ENCODE measurements at regions not wholly inside any gene's neighbourhood (a gene's known extent, or its start where the extent isn't known, plus 50 kb on each side); places are given as distances from the start of the nearest gene placed in this dataset.

DNA sequence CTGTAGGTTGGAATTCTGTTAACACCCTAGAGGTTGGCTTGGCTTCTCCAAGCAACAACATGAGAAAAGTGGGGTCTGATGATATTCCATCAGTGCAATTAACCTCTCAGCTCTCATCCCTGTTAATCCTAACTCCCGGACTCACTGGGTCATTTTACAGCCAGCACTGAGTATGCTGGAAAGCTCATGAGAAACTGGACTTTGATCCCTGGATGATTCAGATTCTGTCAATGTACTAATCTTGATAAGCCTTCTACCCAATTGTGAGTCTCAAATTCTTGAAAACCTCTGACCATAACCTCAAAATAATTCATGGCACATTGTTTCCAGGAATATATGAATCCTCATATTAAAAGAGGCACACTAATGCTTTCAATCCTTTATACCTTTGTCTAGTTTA is 244.3 kb upstream of the DCAF8L1 start:
- H3K27ac ChIP-seq, result no peak overlapping the region
- DNase-seq (no peak), ATAC-seq (peak; percentile 68 to 82 (median 70))
- H3K9me3 ChIP-seq, result no peaks in the 10 kb centered on the region
- no peaks in the 10 kb centered on the region for H3K36me3 ChIP-seq
- intact Hi-C loops (cut with DNase I), result no loop called here
- H3K4me1 ChIP-seq, result no peaks in the 10 kb centered on the region
- H3K27me3 ChIP-seq, result no peaks in the 10 kb centered on the region
- 40% methylated on average over 1 of the region's 1 CpG for WGBS (ENCODE audit: insufficient coverage, low coverage, low lambda C conversion rate, missing lambda C conversion rate)
- TF ChIP-seq CTCF (IDR thresholded peaks at IDR 0.05), result no peak
- no peak for TF ChIP-seq POLR2A (IDR thresholded peaks at IDR 0.05)
- H3K4me3 ChIP-seq, result no peak overlapping the region

- WGBS (ENCODE audit: insufficient coverage, low coverage, low lambda C conversion rate, missing lambda C conversion rate), result 56% methylated on average over 3 of the region's 3 CpGs
- TF ChIP-seq CTCF (IDR thresholded peaks at IDR 0.05) (no peak), POLR2A (IDR thresholded peaks at IDR 0.05) (no peak)
- no peak for DNase-seq
- intact Hi-C loops (cut with DNase I), result no loop called here
- H3K27me3 ChIP-seq, result no peaks in the 10 kb centered on the region
- no peaks in the 10 kb centered on the region for H3K36me3 ChIP-seq
- no peak overlapping the region for H3K27ac ChIP-seq
- H3K9me3 ChIP-seq, result no peaks in the 10 kb centered on the region
- H3K4me1 ChIP-seq, result no peaks in the 10 kb centered on the region
- H3K4me3 ChIP-seq, result no peak overlapping the region
- no peak for ATAC-seq
These were observed 242.7 kb upstream of the DCAF8L1 start for GRCh38 chrX:28223991-28224390.

DNA sequence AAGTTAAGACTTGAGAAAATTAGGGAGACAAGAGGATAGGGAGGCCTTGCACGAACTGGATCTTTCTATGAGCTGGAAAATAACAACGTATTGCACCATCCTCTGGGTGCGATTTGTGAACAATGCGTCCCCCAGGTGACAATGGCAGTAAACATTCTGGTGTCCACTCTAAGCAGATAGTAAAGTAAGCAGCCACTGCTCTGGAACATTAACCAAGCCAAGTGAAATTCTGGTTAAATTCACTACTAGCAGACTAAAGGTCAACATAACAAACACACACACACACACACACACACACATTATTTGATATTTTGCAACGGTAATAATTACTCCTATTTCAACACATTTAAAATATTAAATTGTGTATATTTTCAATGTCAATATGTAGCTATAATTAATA is 242.2 kb upstream of the DCAF8L1 start:
- no peak for DNase-seq
- Histone ChIP-seq H3K36me3 (no peaks in the 10 kb centered on the region), H3K27me3 (no peaks in the 10 kb centered on the region), H3K27ac (peak overlapping the region in 1 of 3 donors; percentile 2), H3K4me1 (no peaks in the 10 kb centered on the region), H3K4me3 (no peak overlapping the region), H3K9me3 (no peaks in the 10 kb centered on the region)
- WGBS (ENCODE audit: insufficient coverage, low coverage, low lambda C conversion rate, missing lambda C conversion rate), result 40% methylated on average over 5 of the region's 5 CpGs
- TF ChIP-seq CTCF (IDR thresholded peaks at IDR 0.05) (no peak), POLR2A (IDR thresholded peaks at IDR 0.05) (no peak)
- intact Hi-C loops (cut with DNase I), result no loop called here
- ATAC-seq, result peak in 3 of 4 donors; percentile 64 to 80 (median 68)

DNA sequence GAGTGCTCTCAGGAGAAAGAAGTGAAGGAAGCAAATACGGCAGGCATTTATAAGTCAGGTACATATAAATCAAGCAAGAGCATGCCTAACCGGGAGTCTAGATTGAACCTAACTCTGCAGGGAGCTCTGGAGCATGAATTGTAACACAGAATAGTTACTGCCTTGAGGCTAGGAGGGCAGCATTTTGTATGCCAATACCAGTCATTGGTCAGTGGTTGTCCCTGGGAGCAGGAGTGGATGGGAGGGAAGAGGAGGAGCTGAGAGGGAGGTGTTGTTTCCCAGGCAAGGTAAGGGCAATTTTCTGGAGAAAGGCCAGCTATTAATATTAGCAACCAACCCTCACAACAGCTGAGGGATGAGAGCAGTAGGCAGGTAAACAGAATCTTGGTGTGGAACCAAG is 224.7 kb upstream of the DCAF8L1 start:
- H3K27me3 ChIP-seq, result no peaks in the 10 kb centered on the region
- DNase-seq, result no peak
- H3K9me3 ChIP-seq, result no peaks in the 10 kb centered on the region
- H3K4me3 ChIP-seq, result no peak overlapping the region
- intact Hi-C loops (cut with DNase I), result no loop called here
- no peaks in the 10 kb centered on the region for H3K36me3 ChIP-seq
- H3K27ac ChIP-seq, result no peak overlapping the region
- H3K4me1 ChIP-seq, result peaks cover 0 to 2% (median 0%) of the 10 kb centered on the region in 4 donors
- TF ChIP-seq POLR2A (IDR thresholded peaks at IDR 0.05), result no peak
- no peak for TF ChIP-seq CTCF (IDR thresholded peaks at IDR 0.05)
- ATAC-seq, result no peak
- 66% methylated on average over 2 of the region's 2 CpGs for WGBS (ENCODE audit: insufficient coverage, low coverage, low lambda C conversion rate, missing lambda C conversion rate)

- Histone ChIP-seq H3K27me3 (no peaks in the 10 kb centered on the region), H3K4me3 (no peak overlapping the region), H3K9me3 (no peaks in the 10 kb centered on the region), H3K4me1 (peaks cover 0 to 2% (median 0%) of the 10 kb centered on the region in 4 donors), H3K27ac (no peak overlapping the region), H3K36me3 (no peaks in the 10 kb centered on the region)
- no peak for ATAC-seq
- TF ChIP-seq CTCF (IDR thresholded peaks at IDR 0.05) (no peak), POLR2A (IDR thresholded peaks at IDR 0.05) (no peak)
- intact Hi-C loops (cut with DNase I), result no loop called here
- DNase-seq, result no peak
These were observed 223.9 kb upstream of the DCAF8L1 start for GRCh38 chrX:28205126-28205525.
